A549 (cell line): ENCODE measurements at regions not wholly inside any gene's neighbourhood (a gene's known extent, or its start where the extent isn't known, plus 50 kb on each side); places are given as distances from the start of the nearest gene placed in this dataset.
A peak's percentile ranks its signal among the peaks of the same experiment; 100 is the strongest.

Experiments used
- ATAC-seq, 2 experiments: fragments of 200-7000 bp in 1 of 2; fragments of >200 bp in 1 of 2; cut with Nextera tagmentation in 1 of 2; cut with Tn5 transposase in 1 of 2; 3 replicates each; pipeline versions ENCODE4 v1.8.0 to v1.9.1; 2018 to 2020; ENCODE audit warnings: mild to moderate bottlenecking in 1 of 2, moderate library complexity in 1 of 2
- CTCF ChIA-PET: fragments of 300-600 bp; sonication (Branson Sonifier 250); formaldehyde crosslinking; extraction: SDS; loops from one replicate; lab custom pipeline; 2021; ENCODE audit warnings: antibody characterized with exemption, inconsistent platforms; lab: Yijun Ruan, JAX
- POLR2A ChIA-PET: fragments of 350-600 bp; formaldehyde crosslinking; extraction: SDS; loops from one replicate; lab custom pipeline; 2021; ENCODE audit warnings: antibody characterized with exemption, inconsistent platforms; lab: Yijun Ruan, JAX
- DNase-seq, 2 experiments: peaks; one replicate each; pipeline versions ENCODE4 v3.0.0 to v3.0.0-alpha.2; 2011 to 2016; ENCODE audit warnings: low read depth in 1 of 2, low spot score in 1 of 2
- FAIRE-seq: peaks from 2 replicates; lab custom pipeline; 2011; peaks lifted over from hg19 to GRCh38; lab: Jason Lieb, UNC
- H3K27ac ChIP-seq, 2 experiments: fragments of >200 bp; sonication (Bioruptor Twin); formaldehyde crosslinking; 3 replicates each; pipeline ENCODE4 v1.5.1; 2016 to 2017
- H3K4me1 ChIP-seq: fragments of >200 bp; sonication (Bioruptor Twin); formaldehyde crosslinking; 3 replicates; pipeline ENCODE4 v1.6.1; 2016
- H3K4me2 ChIP-seq: fragments of >200 bp; sonication (Bioruptor Twin); formaldehyde crosslinking; 3 replicates; pipeline ENCODE4 v1.6.1; 2016
- H3K4me3 ChIP-seq: fragments of >200 bp; sonication (Bioruptor Twin); formaldehyde crosslinking; 3 replicates; pipeline ENCODE4 v1.5.1; 2016
- H3K9me3 ChIP-seq: fragments of >200 bp; sonication (Bioruptor Twin); formaldehyde crosslinking; 3 replicates; pipeline ENCODE4 v1.6.1; 2016
- CBX8 ChIP-seq: fragments of 200-600 bp; sonication (generic); IDR thresholded peaks from 2 replicates; pipeline ENCODE4 v1.6.1; 2016
- CHD2 ChIP-seq: fragments of 150-350 bp; IDR thresholded peaks from 2 replicates; pipeline ENCODE4 v1.6.1; 2014; ENCODE audit warnings: low read length; ENCODE audit not compliant: partially characterized antibody
- CTCF ChIP-seq: fragments of >200 bp; sonication (Bioruptor Twin); formaldehyde crosslinking; IDR thresholded peaks from 3 replicates; pipeline ENCODE4 v1.5.1; 2016
- EP300 ChIP-seq, 2 experiments: fragments of >200 bp; sonication (Bioruptor Twin); formaldehyde crosslinking; IDR thresholded peaks; 2 replicates in 1 of 2; 3 replicates in 1 of 2; pipeline ENCODE4 v1.6.1; 2016 to 2017
- FOSL2 ChIP-seq, 2 experiments: fragments of 450-650 bp in 1 of 2; fragments of >200 bp in 1 of 2; sonication (Bioruptor Twin) in 1 of 2; formaldehyde crosslinking; IDR thresholded peaks; 2 replicates each; pipeline versions ENCODE4 v1.5.0 to v1.6.1; 2016 to 2020; ENCODE audit warnings: mild to moderate bottlenecking in 1 of 2, moderate library complexity in 1 of 2
- FOXS1 ChIP-seq: fragments of 250-450 bp; sonication (Bioruptor Pico); IDR thresholded peaks from 2 replicates; pipeline ENCODE4 v1.5.0; 2020; ENCODE audit warnings: mild to moderate bottlenecking, moderate library complexity
- MYC ChIP-seq: IDR thresholded peaks from 2 replicates; pipeline ENCODE4 v1.6.1; 2012; ENCODE audit warnings: mild to moderate bottlenecking, inconsistent platforms, low read length, improper control_type of control experiment, borderline replicate concordance
- PHF8 ChIP-seq: fragments of 200-600 bp; sonication (generic); IDR thresholded peaks from 2 replicates; pipeline ENCODE4 v1.6.1; 2016; ENCODE audit warnings: low read depth, mild to moderate bottlenecking, antibody characterized with exemption, moderate library complexity, borderline replicate concordance
- RAD21 ChIP-seq, 2 experiments: fragments of >200 bp in 1 of 2; sonication (Bioruptor Twin) in 1 of 2; formaldehyde crosslinking in 1 of 2; IDR thresholded peaks in 1 of 2; conservative IDR thresholded peaks in 1 of 2; 2 replicates in 1 of 2; 3 replicates in 1 of 2; pipeline ENCODE4 v1.6.1; 2012 to 2018; ENCODE audit warnings: inconsistent platforms in 1 of 2
- SMC3 ChIP-seq: fragments of >200 bp; sonication (Bioruptor Twin); formaldehyde crosslinking; IDR thresholded peaks from 3 replicates; pipeline ENCODE4 v1.6.1; 2018; ENCODE audit warnings: inconsistent platforms
- TP53 ChIP-seq: fragments of 250-450 bp; sonication (Bioruptor Pico); IDR thresholded peaks from 2 replicates; pipeline ENCODE4 v1.5.0; 2021; ENCODE audit warnings: mild to moderate bottlenecking, moderate library complexity
- ZFP36 ChIP-seq: fragments of 450-650 bp; IDR thresholded peaks from 2 replicates; pipeline ENCODE4 v1.6.1; 2014; ENCODE audit warnings: borderline replicate concordance; ENCODE audit not compliant: partially characterized antibody
- ZNF302 ChIP-seq: fragments of 250-450 bp; sonication (Bioruptor Pico); IDR thresholded peaks from 2 replicates; pipeline ENCODE4 v1.9.0; 2021; ENCODE audit warnings: inconsistent platforms, mild to moderate bottlenecking, moderate library complexity
- WGBS: methylation state at CpG from one replicate; pipeline ENCODE4 v1.1.6; 2017; ENCODE audit errors: missing lambda C conversion rate; 5-methylcytosine and 5-hydroxymethylcytosine counted together
- TF ChIP-seq, protein P1 (sequence below): fragments of >200 bp; sonication (Bioruptor Twin); formaldehyde crosslinking; IDR thresholded peaks from 3 replicates; pipeline ENCODE4 v1.6.1; 2016
- TF ChIP-seq, protein P2 (sequence below): fragments of 250-450 bp; sonication (Bioruptor Pico); IDR thresholded peaks from 2 replicates; pipeline ENCODE4 v1.5.0; 2021; ENCODE audit warnings: mild to moderate bottlenecking, moderate library complexity, borderline replicate concordance
- TF ChIP-seq, protein P3 (sequence below): fragments of 150-350 bp; IDR thresholded peaks from 2 replicates; pipeline ENCODE4 v1.6.1; 2014; ENCODE audit warnings: low read depth, mild to moderate bottlenecking, low read length

DNA sequence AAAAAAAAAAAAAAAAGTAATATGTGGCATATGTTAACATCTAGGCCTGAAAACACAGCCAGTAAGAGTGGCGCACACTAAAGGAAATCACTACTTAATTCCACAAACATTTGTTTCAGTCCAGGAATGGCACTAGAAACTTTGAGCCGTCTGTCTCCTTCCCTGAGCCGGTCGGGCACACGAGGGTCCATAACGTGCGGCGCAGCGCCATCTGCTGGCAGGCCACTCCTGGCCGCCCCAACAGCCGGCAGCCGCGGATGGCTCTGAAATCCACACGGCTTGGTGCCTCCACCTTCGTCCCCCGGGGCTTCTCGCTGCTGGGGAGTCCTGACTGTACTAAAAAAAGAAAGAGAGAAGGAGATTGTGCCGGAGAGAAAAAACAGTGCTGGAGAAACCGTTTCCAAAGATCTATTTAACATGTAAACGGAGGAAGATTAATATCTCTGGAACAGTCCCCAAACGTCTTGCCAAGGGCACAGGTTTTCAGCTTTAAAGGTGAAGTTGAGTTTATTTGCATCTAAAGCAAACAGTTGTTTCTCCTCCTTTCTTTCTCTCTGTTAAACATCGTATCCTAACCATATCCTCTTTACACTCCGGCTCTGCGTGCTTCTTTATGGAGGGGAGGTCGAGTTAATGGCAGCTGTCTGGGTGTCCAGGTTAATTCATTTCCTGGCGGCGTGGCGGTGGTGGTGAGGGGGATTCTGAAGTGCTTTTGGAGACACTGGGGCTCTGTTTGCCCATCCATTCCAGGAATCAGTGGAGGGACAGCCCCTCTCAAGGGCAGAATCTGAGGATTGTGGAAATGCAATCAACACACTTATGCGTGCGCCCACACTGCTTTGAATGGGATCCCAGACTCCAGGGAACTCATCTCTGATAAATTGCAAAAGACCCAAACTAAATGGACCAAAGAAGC is 611.3 kb upstream of the SALL1 start:
- Histone ChIP-seq H3K4me2 (peak overlapping the region; percentile 57), H3K4me3 (no peak overlapping the region), H3K9me3 (no peaks in the 10 kb centered on the region), H3K4me1 (peaks cover 6% of the 10 kb centered on the region; the same call in 2 of the 3 replicates), H3K27ac (peak overlapping the region in 1 of 2 experiments; percentile 46; a peak in 2 of 6 replicates)
- ATAC-seq = peak; percentile 98 to 100
- POLR2A ChIA-PET = no interaction called here
- TF ChIP-seq SMC3 = peak; percentile 95
- TF ChIP-seq FOSL2 (IDR thresholded peaks at IDR 0.05) = no peak
- no peak for TF ChIP-seq FOSL2 (CRISPR knock-in tag; IDR thresholded peaks at IDR 0.05)
- TF ChIP-seq PHF8 = no peak
- TF ChIP-seq, protein P1, sequence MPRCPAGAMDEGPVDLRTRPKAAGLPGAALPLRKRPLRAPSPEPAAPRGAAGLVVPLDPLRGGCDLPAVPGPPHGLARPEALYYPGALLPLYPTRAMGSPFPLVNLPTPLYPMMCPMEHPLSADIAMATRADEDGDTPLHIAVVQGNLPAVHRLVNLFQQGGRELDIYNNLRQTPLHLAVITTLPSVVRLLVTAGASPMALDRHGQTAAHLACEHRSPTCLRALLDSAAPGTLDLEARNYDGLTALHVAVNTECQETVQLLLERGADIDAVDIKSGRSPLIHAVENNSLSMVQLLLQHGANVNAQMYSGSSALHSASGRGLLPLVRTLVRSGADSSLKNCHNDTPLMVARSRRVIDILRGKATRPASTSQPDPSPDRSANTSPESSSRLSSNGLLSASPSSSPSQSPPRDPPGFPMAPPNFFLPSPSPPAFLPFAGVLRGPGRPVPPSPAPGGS = no peak
- TF ChIP-seq MYC = no peak
- TF ChIP-seq RAD21 (conservative IDR thresholded peaks at IDR 0.05 in 1 of 2, IDR thresholded peaks at IDR 0.05 in 1 of 2) = peak; percentile 86 to 94
- no peak for TF ChIP-seq FOXS1 (CRISPR knock-in tag)
- TF ChIP-seq CTCF = peak; percentile 84
- peak; percentile 51 to 70 for DNase-seq
- CTCF ChIA-PET = interaction anchor here (0.6 to 2.6 kb wide), 17 partner anchors 11 to 750 kb away, joined by 3 to 8 read pairs (median 4); no protein-coding TSS in a partner anchor
- no peak for FAIRE-seq
- 29% methylated on average over 30 of the region's 30 CpGs for WGBS

DNA sequence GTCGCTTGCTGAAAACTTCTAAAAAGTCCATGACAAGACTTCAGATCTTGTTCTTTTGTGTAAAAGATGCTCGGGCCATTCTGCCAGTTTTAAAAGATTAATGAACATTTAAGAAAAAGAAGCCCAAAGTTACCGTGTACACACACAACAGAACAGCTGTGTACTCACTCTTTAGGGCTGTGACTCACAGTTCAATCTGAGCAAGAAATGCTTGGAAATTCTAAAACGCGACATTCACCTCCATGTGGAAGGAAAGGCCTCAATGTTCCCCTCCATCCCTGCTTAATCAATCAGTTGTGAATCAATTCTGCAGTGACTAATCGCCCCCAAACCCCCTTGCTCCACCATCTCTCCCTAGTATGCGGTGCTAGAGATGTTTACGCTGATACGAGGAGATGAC is 609.9 kb upstream of the SALL1 start:
- peaks cover 6% of the 10 kb centered on the region; the same call in 2 of the 3 replicates for H3K4me1 ChIP-seq
- TF ChIP-seq ZFP36 = no peak
- no peak for TF ChIP-seq EP300 (IDR thresholded peaks at IDR 0.05)
- TF ChIP-seq, protein P2, sequence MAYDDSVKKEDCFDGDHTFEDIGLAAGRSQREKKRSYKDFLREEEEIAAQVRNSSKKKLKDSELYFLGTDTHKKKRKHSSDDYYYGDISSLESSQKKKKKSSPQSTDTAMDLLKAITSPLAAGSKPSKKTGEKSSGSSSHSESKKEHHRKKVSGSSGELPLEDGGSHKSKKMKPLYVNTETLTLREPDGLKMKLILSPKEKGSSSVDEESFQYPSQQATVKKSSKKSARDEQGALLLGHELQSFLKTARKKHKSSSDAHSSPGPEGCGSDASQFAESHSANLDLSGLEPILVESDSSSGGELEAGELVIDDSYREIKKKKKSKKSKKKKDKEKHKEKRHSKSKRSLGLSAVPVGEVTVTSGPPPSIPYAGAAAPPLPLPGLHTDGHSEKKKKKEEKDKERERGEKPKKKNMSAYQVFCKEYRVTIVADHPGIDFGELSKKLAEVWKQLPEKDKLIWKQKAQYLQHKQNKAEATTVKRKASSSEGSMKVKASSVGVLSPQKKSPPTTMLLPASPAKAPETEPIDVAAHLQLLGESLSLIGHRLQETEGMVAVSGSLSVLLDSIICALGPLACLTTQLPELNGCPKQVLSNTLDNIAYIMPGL (CRISPR knock-in tag) = no peak
- no peak for TF ChIP-seq CBX8
- no peak for TF ChIP-seq CHD2
- TF ChIP-seq PHF8 = no peak
- TF ChIP-seq, protein P3, sequence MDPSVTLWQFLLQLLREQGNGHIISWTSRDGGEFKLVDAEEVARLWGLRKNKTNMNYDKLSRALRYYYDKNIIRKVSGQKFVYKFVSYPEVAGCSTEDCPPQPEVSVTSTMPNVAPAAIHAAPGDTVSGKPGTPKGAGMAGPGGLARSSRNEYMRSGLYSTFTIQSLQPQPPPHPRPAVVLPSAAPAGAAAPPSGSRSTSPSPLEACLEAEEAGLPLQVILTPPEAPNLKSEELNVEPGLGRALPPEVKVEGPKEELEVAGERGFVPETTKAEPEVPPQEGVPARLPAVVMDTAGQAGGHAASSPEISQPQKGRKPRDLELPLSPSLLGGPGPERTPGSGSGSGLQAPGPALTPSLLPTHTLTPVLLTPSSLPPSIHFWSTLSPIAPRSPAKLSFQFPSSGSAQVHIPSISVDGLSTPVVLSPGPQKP = no peak
- TF ChIP-seq SMC3 = no peak
- TF ChIP-seq RAD21 (conservative IDR thresholded peaks at IDR 0.05 in 1 of 2, IDR thresholded peaks at IDR 0.05 in 1 of 2) = no peak
- no peak for TF ChIP-seq ZNF302
- no peak for TF ChIP-seq TP53 (CRISPR knock-in tag)
- no peaks in the 10 kb centered on the region for H3K9me3 ChIP-seq
- DNase-seq (no peak), ATAC-seq (no peak), FAIRE-seq (no peak)
- H3K4me3 ChIP-seq = no peak overlapping the region
- CTCF ChIA-PET = interaction anchor here (0.7 to 2.6 kb wide), 10 partner anchors 9 to 748 kb away, joined by 3 to 9 read pairs (median 4); no protein-coding TSS in a partner anchor
- 49% methylated on average over 9 of the region's 9 CpGs for WGBS
- POLR2A ChIA-PET = no interaction called here
- H3K27ac ChIP-seq = peak overlapping the region; percentile 5 to 46; a peak in 1 of 6 replicates
- no peak overlapping the region for H3K4me2 ChIP-seq
